HFFc6 (cell line): ENCODE measurements at regions not wholly inside any gene's neighbourhood (a gene's known extent, or its start where the extent isn't known, plus 50 kb on each side); places are given as distances from the start of the nearest gene placed in this dataset.

Source experiments
- DNase-seq: peaks from one replicate; pipeline ENCODE4 v3.0.0-alpha.2; 2018
- H3K27ac Mint-ChIP-seq: 2 replicates; pipeline ENCODE4 v1.8.0; 2020; ENCODE audit warnings: mild to moderate bottlenecking, mixed read lengths
- H3K27me3 Mint-ChIP-seq: 2 replicates; pipeline ENCODE4 v1.8.0; 2021; ENCODE audit warnings: mild to moderate bottlenecking, moderate library complexity, mixed read lengths; ENCODE audit not compliant: insufficient read depth
- H3K36me3 Mint-ChIP-seq: 2 replicates; pipeline ENCODE4 v1.8.0; 2021; ENCODE audit warnings: low read depth, mixed read lengths
- H3K4me1 Mint-ChIP-seq: 2 replicates; pipeline ENCODE4 v1.8.0; 2020; ENCODE audit warnings: low read depth, mixed read lengths
- H3K4me3 Mint-ChIP-seq: 2 replicates; pipeline ENCODE4 v1.8.0; 2020; ENCODE audit warnings: mild to moderate bottlenecking, moderate library complexity, mixed read lengths
- H3K9me3 Mint-ChIP-seq: 2 replicates; pipeline ENCODE4 v1.8.0; 2020; ENCODE audit warnings: mild to moderate bottlenecking, mixed read lengths
- CTCF ChIP-seq: fragments of 200-600 bp; sonication (generic); IDR thresholded peaks from 2 replicates; pipeline ENCODE4 v1.5.0; 2021; ENCODE audit warnings: antibody characterized with exemption, mild to moderate bottlenecking

- DNase-seq, result no peak
- Mint-ChIP-seq H3K36me3 (no peaks in the 10 kb centered on the region), H3K27ac (no peak overlapping the region), H3K9me3 (peaks cover 6% of the 10 kb centered on the region; the same call in 1 of the 2 replicates), H3K4me3 (no peak overlapping the region), H3K27me3 (no peaks in the 10 kb centered on the region), H3K4me1 (peaks cover 7% of the 10 kb centered on the region; the same call in 1 of the 2 replicates)
- TF ChIP-seq CTCF, result no peak
Observed at GRCh38 chr4:188657365-188657764, 518.1 kb downstream of the TRIML1 start.

GRCh38 chr4:188658958-188659522 is 519.8 kb downstream of the TRIML1 start:
- Mint-ChIP-seq H3K4me3 (no peak overlapping the region), H3K27ac (no peak overlapping the region), H3K36me3 (no peaks in the 10 kb centered on the region), H3K27me3 (no peaks in the 10 kb centered on the region), H3K4me1 (peaks cover 7% of the 10 kb centered on the region; the same call in 1 of the 2 replicates), H3K9me3 (peaks cover 6% of the 10 kb centered on the region; the same call in 1 of the 2 replicates)
- DNase-seq, result no peak
- no peak for TF ChIP-seq CTCF

GRCh38 chr4:188660796-188661195 is 521.6 kb downstream of the TRIML1 start:
- no peaks in the 10 kb centered on the region for H3K36me3 Mint-ChIP-seq
- no peaks in the 10 kb centered on the region for H3K27me3 Mint-ChIP-seq
- H3K4me1 Mint-ChIP-seq, result peaks cover 7% of the 10 kb centered on the region; the same call in 1 of the 2 replicates
- peaks cover 6% of the 10 kb centered on the region; the same call in 1 of the 2 replicates for H3K9me3 Mint-ChIP-seq
- DNase-seq, result no peak
- no peak for TF ChIP-seq CTCF
- H3K4me3 Mint-ChIP-seq, result no peak overlapping the region
- no peak overlapping the region for H3K27ac Mint-ChIP-seq

- Mint-ChIP-seq H3K27me3 (no peaks in the 10 kb centered on the region), H3K27ac (peak overlapping the region; percentile 9; the same call in 1 of the 2 replicates), H3K4me1 (peaks cover 7% of the 10 kb centered on the region; the same call in 1 of the 2 replicates), H3K4me3 (no peak overlapping the region), H3K9me3 (peaks cover 6% of the 10 kb centered on the region; the same call in 1 of the 2 replicates), H3K36me3 (no peaks in the 10 kb centered on the region)
- DNase-seq, result no peak
- TF ChIP-seq CTCF, result no peak
Observed at GRCh38 chr4:188661502-188661901, 522.3 kb downstream of the TRIML1 start.

GRCh38 chr4:188663369-188663768 is 524.1 kb downstream of the TRIML1 start:
- DNase-seq, result no peak
- no peaks in the 10 kb centered on the region for H3K27me3 Mint-ChIP-seq
- H3K27ac Mint-ChIP-seq, result no peak overlapping the region
- H3K9me3 Mint-ChIP-seq, result peaks cover 15% of the 10 kb centered on the region; the same call in 1 of the 2 replicates
- peaks cover 7% of the 10 kb centered on the region; the same call in 1 of the 2 replicates for H3K4me1 Mint-ChIP-seq
- H3K4me3 Mint-ChIP-seq, result no peak overlapping the region
- TF ChIP-seq CTCF, result no peak
- H3K36me3 Mint-ChIP-seq, result no peaks in the 10 kb centered on the region
